ENCODE measurements at regions not wholly inside any gene's neighbourhood (a gene's known extent, or its start where the extent isn't known, plus 50 kb on each side); places are given as distances from the start of the nearest gene placed in this dataset.
A peak's percentile ranks its signal among the peaks of the same experiment; 100 is the strongest.

DNA sequence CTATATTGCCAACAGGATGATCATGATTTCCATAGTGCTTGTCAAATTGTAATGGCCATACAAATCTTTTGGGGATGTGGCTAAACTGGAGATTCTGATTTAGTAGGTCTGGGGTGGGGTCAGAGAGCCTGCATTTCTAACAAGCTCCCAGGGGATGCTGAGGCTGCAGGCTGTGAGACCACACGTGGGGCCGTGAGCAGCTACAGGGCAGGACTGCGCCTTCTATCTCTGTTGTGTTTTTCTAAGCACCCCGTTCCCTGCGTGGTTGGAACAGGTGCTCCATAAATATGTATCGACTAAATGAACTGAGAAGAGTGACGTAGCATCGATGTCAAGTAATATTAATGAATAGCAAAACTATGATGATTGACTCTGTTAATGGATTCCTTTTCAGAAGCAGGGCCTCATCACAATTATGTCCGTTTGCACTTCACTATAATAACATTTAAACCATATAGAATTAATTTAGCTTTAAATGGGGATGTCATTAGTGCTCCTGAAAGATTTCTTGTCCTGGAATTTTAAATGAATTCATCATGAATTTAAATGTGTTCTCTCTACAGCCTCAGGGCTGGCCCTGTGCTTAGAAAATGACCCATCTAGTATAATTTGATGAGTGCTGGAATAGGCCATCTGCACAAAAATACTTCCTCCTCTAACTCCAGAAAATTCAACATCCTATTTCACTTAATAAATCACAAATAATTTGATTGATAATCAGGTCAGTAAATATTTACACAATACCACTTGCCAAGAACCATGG is 51.7 kb upstream of the SIAH3 start:
- peak in 1 of 2 donors; percentile 9 for DNase-seq

Measured in right lung (tissue), 2 donors.